A172 (cell line): ENCODE measurements at regions not wholly inside any gene's neighbourhood (a gene's known extent, or its start where the extent isn't known, plus 50 kb on each side); places are given as distances from the start of the nearest gene placed in this dataset.

Experiments used
- DNase-seq: peaks from one replicate; pipeline ENCODE4 v3.0.0-alpha.2; 2015; ENCODE audit warnings: low spot score

DNA sequence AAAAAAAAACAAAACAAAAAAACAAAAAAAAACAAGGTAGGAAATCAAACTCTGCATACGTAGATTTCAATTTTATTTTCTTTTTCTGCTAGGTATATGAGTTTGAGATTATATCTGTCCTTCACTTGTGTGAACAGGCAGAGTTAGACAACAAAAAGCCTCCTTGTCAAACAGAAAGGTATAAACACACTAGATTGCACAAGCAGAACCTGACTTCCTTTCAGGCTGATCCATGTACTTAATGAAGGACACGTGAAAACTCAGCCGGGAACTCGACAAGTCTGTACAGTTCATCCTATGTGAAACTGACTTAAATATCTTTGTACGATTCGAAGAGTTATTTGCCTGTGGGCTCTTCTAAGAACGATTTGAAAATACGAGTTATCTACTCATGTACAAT lies 254.1 kb downstream of the ARL4A start:
- DNase-seq, result no peak

DNA sequence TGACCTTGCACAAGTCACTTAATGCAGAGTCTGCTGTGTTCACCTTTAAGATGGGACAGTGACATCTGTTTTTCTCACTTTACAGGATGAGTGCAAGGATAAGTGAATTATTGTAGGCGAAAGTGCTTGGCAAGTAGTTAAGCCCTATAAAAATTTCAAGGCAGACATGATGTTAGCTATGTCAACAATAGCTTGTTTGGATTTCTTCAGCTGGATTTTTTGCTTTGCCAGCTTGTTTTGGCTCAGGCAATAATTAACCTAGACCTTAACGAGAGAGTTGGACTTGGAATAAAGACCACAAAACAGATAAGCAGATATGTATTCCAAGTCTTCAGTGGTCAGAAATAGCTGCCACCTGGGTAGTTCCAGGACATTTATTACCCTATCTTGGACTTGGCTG lies 255.2 kb downstream of the ARL4A start:
- peak; percentile 58 for DNase-seq

DNA sequence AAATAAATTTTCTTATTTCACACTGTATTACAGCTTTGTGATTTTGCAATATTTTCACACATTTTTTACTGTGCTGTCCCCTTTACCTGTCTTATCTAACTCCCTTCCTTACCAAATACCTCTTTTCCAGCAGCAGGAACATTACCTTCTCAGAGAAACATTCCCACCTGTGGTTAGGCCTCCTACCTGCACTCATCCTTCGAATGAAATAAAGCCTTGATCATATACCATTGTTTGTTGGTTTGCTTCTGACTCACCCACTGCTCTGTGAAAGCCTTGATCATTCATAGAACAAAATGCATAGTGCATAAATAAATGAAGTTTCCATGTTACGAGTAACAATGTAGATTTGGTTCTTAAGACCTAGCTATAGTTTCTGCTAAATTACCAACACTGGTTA lies 256.3 kb downstream of the ARL4A start:
- no peak for DNase-seq

DNA sequence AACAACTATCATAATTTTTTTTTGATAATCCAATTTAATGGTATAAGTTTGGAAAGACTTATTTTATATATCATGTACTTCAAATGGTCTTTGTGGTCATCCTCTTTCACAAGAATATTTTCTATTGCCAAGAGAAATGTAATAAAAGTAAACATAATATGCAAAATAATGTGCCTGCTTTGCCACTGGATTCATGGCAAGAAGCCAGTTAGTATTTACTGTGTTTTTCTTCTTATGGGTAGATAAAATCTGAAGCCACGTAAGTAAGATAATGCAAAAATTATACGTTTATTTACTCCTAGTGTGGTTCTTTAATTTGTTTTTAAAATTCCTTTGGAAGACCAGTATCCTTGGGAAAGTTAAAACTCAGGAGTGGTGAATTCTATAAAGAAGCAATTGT lies 258.5 kb downstream of the ARL4A start:
- no peak for DNase-seq

DNA sequence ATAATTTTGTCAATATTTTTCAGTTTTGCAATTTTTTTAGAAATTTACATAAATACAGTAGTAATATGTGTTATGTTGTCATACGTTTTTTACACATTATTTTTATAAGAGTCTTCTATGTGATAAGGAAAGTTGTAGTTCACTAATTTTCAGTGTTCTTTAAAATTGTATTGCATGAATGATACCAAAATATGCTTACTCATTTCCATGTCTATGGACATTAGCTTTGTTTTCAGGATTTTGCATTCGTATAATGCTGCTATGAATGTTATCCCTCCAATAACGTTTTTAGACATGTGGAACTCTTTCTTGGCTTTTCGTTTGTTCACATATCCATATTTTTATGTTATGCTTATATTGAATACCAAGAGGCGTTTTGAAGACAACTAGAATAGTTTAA lies 260.0 kb downstream of the ARL4A start:
- DNase-seq, result no peak

DNA sequence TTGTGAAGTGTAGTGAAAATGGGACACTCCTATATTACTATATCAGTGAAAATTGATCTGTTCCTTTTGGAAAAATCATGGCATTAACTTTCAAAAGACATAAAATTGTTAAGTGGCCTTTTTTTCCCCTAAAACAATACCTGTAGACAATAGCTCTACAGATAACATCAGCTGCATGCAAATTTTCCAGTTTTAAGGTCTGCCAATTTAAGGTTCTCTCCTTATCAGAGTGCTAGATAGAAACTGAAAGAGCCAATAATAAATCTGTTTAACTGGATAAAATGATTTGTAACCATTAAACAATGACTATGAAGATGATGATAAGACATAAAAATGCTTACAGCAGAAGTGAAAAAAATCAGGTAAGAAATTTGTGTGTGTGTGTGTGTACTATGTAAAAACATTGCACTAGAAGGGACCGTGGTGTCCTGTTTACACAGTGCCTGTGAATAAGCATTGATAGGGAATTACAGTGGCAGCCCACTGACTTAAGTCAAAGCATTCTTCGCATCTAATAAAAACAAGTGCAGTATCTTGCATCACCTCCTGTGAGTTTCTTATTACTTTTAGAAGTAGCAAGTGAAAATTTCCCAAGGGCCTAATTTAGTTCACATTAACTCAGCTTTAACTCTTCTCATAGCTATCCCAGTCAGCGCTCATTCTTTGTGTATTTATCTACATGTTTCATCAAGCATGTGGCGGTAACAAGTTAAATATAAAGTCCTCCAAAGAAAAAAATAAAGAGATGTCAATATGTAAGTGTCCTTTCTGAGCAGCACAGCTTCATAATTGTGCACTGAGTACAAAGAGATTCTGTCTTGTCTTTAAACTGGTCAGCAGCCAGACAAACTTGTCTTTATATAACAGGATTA lies 261.9 kb downstream of the ARL4A start:
- no peak for DNase-seq

DNA sequence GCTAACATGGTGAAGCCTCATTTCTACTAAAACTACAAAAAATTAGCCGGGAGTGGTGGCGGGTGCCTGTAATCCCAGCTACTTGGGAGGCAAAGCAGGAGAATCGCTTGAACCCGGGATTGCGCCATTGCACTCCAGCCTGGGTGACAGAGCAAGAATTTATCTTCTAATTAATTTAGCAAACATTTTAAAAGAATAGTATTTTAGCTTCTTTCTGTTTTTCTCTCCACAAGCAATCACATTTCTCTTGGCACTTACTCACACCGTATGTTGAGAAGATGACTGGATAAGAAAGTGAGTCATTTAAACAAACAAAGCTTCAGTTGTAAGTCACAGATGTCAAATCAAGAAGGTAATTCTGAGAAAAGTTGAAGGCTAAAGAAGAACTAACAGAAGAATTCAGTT lies 264.0 kb downstream of the ARL4A start:
- peak; percentile 89 for DNase-seq

DNA sequence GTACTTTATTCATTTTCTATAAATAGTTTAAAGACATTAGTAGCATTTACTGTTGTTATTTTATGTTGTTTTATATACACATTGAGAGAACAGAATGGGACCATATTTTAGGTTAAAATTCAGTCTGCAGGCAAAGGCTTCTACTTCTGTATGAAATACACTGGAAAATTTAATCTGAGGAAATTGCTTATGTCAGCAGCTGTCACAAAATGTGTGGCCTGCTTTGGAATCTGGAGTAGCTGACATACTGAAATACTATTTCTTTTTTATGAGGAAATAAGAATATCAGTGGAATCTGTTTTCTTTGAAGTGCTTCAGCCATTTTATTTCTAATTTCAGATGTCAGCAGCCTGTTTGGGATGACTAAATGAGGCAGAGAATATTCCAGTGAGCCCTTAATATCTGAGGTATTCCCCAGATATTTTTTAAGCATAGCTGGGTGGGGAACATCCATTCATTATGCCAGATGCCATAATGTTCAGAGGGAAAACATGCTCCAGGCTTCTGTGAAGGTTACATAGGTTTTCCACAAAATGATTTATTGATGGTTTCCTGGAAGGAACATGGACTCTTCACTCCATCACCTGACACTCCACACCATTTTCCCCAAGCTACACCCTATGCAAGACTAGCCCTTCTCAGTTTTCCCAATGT lies 267.1 kb downstream of the ARL4A start:
- DNase-seq, result no peak

DNA sequence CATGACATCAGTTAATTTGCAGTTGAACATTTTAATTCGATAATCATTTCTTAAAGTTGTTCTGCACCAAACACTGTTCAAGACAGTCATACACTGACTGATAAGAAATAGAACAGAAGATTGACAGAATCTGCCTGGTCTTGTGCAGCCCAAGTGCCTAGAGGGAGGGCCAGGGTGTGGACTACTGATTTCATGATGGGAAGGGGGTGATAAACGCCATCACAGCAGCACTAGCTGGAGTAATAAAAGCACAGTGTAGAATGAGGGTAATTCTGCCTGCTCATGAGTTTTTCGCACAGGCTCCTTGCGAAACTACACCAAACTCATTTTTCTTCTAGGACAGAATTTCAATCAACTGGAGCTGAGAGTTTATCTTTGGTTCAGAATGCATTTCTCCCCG lies 270.1 kb downstream of the ARL4A start:
- DNase-seq, result no peak

DNA sequence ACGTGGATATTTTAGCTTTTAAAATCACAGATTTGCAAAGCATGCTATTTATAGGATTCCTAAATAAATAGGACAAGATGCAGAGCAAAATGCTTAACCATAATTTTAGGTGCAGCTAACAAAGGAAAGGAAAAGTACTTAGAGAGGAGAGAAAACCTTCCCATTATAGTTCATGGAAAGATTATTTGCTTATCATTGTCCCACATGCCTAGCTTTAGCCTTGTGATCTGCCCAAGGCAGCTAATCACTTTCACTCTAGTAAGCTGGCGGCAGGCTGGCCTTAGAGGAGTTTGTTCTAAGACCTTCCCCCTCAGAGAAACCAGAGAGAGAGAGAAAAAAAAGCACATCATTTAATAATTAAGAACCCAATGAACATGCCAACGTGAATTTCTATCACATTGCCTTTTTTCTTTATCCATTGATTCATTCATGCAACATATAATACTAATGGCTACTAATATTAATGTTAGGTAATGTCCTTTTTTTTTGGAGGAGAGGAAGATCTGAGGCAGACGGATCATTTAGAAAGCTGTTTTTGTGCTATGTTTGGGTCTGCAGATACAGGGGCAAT lies 274.6 kb downstream of the ARL4A start:
- no peak for DNase-seq

DNA sequence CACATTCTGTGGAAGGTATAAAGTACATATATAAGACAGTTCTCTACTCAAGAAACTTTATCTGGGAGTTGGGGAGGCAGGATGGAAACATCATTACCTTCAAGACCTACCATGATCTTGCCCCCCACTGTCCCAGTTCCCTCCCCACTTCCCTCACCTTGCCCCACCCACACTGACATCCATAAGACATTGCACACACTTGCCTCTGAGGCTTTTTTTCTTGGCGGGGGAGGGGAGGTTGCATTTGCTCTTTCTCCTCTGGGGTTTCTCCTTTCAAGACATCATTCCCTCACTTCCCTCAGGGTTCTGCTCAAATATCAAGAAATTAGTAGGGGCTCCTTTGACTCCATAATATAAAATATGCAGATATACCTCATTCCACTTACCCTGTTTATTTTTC lies 276.0 kb downstream of the ARL4A start:
- DNase-seq, result no peak

DNA sequence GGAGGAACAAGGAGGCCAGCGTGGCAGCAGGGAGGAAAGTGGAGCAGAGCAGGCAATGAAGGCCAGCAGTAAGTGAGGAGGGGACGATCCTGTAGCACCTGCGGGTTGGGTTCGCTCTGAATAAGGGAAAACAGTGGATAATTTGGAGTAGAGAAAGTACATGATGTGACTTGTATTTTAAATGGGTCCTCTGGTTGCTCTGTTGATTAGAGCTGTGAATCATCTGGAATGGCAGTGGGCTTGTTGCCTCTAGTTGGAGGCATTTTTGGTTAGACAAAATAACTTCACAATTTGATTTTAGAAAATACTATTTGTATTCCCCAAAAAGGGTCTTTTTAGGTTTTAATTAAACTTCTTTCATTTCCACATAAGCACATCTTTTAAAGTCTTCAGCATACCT lies 277.4 kb downstream of the ARL4A start:
- no peak for DNase-seq

DNA sequence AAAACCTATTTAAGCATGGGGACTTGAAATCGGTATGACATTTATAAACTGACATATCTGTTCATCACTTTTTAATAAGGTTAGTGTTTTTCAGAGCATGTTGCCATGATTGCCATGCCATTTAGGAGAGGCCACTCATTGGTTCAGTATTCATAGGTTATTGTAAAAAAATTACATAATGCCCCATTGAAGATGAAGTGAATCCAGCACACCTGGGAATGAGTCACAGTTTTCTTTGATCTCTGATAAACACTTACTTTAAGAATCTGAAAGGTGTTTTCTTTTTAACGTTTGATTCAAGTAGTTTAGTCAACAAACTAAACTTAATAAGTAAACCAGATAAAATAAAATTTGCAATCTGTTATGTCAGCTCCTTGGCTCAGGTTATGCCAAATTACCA lies 278.3 kb downstream of the ARL4A start:
- DNase-seq, result no peak

DNA sequence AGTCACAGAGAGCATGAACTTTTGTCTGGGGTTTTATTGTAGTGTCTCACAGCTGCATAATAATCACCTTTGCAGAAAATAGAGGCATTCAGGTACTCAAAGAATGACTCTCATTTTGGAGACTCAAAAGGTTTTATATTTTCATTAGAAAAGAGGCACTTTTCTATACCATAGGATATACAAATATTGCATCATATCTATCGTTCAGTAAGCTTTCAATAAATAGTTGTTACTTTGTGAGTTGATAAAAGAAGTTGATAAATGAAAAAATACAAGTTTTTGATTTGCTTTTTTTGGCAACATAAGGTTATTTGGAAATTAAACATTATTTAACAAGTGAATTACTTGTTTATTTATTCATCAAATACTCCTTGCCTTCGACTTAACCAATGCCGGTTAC lies 279.9 kb downstream of the ARL4A start:
- DNase-seq, result no peak

DNA sequence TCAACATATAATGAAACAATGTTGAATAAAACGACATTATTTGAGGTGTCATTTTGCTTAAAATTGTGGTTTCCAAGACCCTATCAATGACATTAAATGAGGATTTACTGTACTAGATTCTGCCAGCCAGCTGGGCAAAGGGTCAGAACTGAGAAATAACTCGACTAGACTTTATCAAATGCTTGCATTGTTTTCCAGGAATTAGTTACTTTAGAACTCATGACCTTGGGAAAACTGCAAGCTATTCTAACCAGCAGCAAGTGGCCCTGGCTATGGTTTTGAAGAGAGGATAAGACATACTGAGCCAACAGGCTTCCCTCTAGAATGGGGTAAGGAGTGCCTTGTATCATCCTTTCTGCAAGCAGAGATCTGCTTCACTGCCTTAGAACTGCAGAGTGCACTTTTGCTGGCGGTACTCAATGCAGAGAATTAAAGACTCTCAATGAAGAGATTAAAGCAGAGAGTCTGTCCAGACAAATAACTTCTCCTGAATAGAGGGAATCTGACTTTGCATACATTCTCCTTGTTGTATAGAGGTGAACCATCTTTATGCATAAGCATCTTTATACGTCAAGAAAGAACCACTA lies 281.5 kb downstream of the ARL4A start:
- DNase-seq, result no peak

DNA sequence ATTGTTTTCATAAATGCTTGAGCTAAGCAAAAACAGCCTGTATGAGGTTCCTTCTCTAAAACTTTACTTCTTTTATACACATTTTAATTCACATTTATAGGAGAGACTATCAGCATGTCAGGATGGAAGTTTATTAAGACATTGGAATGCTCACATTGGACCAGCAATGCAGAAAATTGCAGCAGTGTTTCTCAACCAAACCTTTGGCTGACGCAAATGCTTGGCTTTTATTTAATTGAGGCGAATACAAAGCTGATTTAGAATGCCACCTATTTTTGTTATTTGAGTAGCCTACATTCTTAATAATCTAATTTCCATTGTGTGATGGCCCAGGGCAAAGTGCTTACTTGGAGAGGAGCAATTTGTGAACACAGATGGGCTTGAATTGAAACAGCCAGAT lies 283.2 kb downstream of the ARL4A start:
- no peak for DNase-seq

DNA sequence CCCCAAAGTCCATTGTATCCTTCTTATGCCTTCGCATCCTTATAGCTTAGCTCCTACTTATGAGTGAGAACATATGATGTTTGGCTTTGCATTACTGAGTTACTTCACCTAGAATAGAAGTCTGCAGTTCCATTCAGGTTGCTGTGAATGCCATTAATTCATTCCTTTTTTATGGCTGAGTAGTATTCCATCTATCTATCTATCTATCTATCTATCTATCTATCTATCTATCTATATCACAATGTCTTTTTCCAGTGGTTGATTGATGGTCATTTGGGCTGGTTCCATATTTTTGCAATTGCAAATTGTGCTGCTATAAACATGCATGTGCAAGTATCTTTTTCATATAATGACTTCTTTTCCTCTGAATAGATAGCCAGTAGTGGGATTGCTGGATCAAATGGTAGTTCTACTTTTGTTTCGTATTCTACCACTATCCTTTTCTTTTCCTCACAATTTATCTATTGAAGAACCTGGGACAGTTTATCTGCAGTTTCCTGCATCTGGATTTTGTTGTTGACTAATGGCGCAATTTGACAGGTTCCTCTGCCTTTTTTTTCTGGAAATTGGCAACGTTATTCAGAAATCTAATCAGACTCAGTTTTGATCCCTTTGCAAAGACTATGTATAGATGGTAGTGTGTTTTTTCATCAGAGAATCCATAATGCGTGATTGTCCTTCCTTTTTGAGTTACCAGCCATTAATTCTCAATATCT lies 287.2 kb downstream of the ARL4A start:
- DNase-seq, result no peak

DNA sequence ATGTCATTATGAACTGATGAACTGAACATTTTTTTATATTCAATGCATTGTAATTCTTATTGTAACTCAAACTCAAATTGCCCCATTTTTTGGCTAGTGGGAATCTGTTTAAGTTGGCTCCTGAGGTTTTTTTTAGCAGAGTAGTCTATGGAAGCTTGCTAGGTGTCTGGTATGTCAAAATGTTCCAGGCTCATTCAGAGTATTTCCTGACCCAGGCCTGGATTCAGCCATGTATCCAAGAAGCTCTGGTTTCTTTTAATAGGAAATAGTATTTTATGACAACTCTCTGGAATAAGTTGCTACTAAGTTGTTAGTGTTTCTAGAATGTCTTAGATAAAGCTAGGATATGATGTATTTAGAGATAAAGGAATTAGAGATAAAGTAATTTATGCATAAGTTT lies 288.0 kb downstream of the ARL4A start:
- DNase-seq, result no peak

DNA sequence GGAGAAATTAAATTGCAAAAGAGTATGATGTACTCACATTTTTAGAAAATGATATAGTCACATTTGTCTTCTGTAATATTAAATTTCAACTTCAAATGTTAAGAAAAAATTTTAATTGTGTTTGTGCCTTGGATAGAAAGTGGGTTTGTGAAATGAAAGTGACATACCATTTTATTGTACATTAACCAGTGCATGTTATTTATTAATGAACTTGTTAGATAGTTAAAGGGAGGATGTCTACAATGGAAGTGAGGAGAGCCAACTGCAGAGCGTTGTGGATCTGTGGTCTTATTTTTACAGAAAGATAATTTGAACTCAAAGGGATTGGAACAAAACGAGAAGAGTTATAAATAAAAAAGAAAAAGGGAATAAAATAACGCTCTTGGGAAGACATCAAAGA lies 291.7 kb downstream of the ARL4A start:
- DNase-seq, result no peak

DNA sequence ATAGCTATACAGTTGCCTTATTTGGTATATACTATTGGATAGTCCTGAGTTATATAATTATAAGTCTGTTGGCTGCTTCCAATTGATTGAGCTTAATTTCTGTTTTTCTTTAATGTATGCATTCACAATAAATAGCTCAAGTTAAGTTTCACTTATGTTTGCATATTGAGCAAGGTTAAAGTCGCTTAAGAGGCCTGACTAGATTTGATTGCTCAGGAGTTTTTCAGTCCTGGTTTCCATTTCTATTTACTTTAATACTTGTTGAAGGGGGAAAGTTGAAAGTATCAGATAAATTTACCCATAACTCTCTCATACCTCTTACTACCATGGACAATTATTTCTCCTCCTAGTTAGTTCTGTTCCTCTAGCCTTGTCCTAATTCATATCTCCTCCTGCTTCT lies 294.7 kb downstream of the ARL4A start:
- no peak for DNase-seq

DNA sequence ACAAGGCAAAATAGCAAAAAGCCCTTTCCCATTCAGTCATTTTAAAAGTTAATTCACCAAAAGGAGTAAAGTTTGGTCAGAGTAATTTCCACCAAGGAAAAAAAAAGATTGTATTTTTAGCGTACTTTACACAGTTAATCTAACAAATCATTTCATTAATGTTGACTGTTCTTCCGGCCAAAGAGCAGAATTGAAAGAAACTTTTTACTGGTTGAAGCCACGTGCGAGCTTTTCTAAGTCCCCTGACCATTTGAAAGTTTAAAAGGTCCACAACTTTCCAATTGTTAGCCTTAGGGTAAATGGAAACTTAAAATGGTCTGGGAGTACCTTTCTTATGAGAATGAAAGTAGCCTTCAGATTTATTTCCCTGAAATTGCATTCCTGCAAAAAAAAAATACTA lies 296.7 kb downstream of the ARL4A start:
- DNase-seq, result no peak

DNA sequence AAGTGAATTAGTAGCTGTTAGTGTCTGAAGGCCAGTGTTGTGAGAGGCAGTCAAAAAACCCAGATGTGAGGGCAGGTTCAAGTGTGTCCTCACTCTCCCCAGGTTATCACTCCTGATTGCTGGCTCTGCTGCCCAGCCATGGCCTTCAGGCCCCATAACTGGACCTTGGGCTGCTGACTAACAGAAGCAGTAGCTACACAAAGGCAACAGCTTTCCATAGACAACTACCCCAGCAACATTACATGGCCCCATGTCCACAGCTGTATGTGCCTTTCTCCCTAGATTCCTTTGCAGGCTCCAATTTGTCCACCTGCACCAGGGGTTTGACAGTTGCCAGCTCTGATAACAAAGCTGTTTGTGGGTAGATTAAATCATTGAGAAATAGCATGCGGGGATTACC lies 297.8 kb downstream of the ARL4A start:
- no peak for DNase-seq
